WI38 (cell line): ENCODE measurements at regions not wholly inside any gene's neighbourhood (a gene's known extent, or its start where the extent isn't known, plus 50 kb on each side); places are given as distances from the start of the nearest gene placed in this dataset.

Experiments used
- H3K4me3 ChIP-seq: 2 replicates; pipeline ENCODE4 v1.5.1; 2011; ENCODE audit warnings: low read depth, mild to moderate bottlenecking, control low read depth, low read length
- TF ChIP-seq, protein P1 (sequence below): IDR thresholded peaks from 2 replicates; pipeline ENCODE4 v1.5.1; 2012; ENCODE audit warnings: low read depth, mild to moderate bottlenecking, control low read depth, low read length

DNA sequence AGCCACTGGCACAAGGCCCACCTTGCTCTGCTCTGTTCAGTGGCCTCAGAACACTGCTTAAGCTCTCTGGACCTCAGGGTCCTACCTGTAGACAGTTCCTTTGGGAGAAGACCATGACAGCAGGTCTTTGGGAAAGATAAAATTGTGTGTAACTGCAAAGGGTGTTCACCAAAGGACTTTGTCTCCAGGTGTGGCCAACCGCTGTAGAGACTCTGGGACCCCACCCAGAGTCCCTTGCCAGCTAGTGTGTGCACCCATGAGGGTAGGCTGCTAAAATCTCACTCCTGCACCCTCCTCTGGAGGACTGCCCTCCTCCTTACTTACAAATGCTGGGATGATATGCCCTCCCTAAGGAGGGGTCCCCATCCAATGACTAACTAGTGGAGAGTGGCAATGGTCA lies 211.2 kb downstream of the TSHZ3 start:
- H3K4me3 ChIP-seq = no peak overlapping the region
- TF ChIP-seq, protein P1, sequence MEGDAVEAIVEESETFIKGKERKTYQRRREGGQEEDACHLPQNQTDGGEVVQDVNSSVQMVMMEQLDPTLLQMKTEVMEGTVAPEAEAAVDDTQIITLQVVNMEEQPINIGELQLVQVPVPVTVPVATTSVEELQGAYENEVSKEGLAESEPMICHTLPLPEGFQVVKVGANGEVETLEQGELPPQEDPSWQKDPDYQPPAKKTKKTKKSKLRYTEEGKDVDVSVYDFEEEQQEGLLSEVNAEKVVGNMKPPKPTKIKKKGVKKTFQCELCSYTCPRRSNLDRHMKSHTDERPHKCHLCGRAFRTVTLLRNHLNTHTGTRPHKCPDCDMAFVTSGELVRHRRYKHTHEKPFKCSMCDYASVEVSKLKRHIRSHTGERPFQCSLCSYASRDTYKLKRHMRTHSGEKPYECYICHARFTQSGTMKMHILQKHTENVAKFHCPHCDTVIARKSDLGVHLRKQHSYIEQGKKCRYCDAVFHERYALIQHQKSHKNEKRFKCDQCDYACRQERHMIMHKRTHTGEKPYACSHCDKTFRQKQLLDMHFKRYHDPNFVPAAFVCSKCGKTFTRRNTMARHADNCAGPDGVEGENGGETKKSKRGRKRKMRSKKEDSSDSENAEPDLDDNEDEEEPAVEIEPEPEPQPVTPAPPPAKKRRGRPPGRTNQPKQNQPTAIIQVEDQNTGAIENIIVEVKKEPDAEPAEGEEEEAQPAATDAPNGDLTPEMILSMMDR = no peak

GRCh38 chr19:31135841-31136240 lies 213.4 kb downstream of the TSHZ3 start:
- TF ChIP-seq, protein P1 = no peak
- no peak overlapping the region for H3K4me3 ChIP-seq

DNA sequence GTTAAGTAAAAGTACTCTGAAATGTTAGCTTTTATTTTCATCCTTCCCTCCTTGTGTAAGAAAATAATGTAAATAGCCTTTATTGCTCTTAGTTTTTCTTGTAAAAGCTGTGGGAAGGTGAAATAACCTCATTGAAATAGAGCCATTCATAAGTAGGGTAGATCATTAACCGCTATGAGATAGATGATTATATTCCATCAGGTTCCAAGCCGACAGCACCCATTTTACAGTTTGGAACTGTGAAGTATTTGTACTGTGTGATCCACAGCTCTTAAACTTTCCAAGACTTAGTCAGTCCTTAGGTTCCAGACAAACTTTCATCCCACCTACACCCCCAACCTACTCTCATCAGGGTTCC lies 216.5 kb downstream of the TSHZ3 start:
- H3K4me3 ChIP-seq = no peak overlapping the region
- TF ChIP-seq, protein P1 = no peak

DNA sequence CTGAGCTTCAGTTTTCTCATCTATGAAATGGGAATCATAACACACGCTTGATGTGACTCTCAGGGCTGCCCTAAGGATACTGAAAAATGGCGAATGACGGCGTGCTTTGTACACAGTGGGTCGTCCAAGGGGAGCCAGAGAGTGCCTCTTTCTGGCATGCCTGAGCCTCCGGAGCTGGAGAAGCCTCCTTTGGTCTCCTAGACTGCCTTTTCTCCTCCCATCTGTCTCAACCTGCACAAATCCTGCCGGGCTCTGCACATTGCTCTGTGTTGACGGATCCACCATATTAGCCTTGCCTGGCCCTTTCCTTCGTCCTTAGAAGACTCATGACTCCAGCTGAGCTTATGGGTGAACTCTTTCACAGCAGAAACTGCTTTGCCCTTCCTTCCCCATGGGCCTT lies 220.9 kb downstream of the TSHZ3 start:
- no peak overlapping the region for H3K4me3 ChIP-seq
- TF ChIP-seq, protein P1 = no peak

GRCh38 chr19:31127134-31127967 lies 221.9 kb downstream of the TSHZ3 start:
- no peak overlapping the region; the same call in 1 of the 2 replicates for H3K4me3 ChIP-seq
- TF ChIP-seq, protein P1 = no peak

DNA sequence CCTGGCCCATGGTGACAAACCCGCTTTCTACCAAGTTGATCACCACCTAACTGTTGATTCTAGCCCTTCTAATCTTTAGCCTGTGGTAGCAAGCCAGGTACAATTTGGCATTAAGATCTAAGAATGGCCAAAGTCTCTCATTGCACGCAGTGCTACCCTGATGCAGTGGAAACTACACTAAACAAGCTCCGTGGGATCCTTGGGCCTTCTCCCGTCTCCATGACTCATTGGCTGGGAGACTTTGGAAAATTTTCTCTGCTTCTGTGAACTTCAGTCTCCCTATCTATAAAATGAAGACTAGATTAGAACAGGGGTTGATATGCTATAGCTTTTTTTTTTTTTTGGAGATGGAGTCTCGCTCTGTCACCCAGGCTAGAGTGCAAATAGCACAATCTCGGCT lies 223.0 kb downstream of the TSHZ3 start:
- TF ChIP-seq, protein P1 = no peak
- no peak overlapping the region for H3K4me3 ChIP-seq

DNA sequence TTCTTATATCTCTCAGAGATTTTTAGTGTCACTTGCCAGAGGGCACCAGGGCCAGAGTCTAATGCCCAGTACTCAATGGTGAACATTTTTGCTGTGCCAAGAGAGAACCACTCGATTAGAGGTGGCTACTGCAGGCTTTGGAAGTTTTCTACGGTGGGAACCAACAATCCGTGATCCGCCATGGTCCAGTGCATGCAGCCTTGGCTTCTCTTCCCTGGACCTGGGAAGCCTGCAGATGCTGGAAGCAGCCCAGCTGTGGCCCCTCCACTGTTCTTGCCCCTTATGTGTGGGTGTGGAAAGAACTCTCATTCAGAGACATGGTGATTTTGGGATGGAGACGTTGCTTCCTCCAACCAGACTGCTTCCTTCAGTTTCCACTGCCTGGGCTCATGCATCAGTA lies 224.2 kb downstream of the TSHZ3 start:
- H3K4me3 ChIP-seq = no peak overlapping the region
- TF ChIP-seq, protein P1 = no peak
